Bone marrow (tissue), 2 donors: ENCODE measurements at regions not wholly inside any gene's neighbourhood (a gene's known extent, or its start where the extent isn't known, plus 50 kb on each side); places are given as distances from the start of the nearest gene placed in this dataset.

ENCODE experiments used
- DNase-seq, 2 donors: peaks; one replicate each; lab custom pipeline; 2025; lab: John Stamatoyannopoulos, UW

GRCh38 chr4:24476282-24476681 is 108.1 kb downstream of the DHX15 start:
- DNase-seq: no peak

- no peak for DNase-seq
These were observed 108.6 kb downstream of the DHX15 start for GRCh38 chr4:24475756-24476155.

- DNase-seq: peak in 1 of 2 donors; percentile 19
These were observed 111.0 kb downstream of the DHX15 start for GRCh38 chr4:24473309-24473721.

GRCh38 chr4:24472514-24473308 is 111.6 kb downstream of the DHX15 start:
- peak in 1 of 2 donors; percentile 3 for DNase-seq

GRCh38 chr4:24472161-24472510 is 112.2 kb downstream of the DHX15 start:
- no peak for DNase-seq

- no peak for DNase-seq
These were observed 112.7 kb downstream of the DHX15 start for GRCh38 chr4:24471486-24472160.

GRCh38 chr4:24470666-24471485 is 113.5 kb downstream of the DHX15 start:
- DNase-seq: peak in 1 of 2 donors; percentile 17

- no peak for DNase-seq
These were observed 116.3 kb downstream of the DHX15 start for GRCh38 chr4:24468071-24468470.

- no peak for DNase-seq
These were observed 119.8 kb downstream of the DHX15 start for GRCh38 chr4:24464566-24464965.

GRCh38 chr4:24456431-24456830 is 127.9 kb downstream of the DHX15 start:
- DNase-seq: no peak

- no peak for DNase-seq
These were observed 130.4 kb downstream of the DHX15 start for GRCh38 chr4:24453951-24454350.

- DNase-seq: no peak
These were observed 132.5 kb downstream of the DHX15 start for GRCh38 chr4:24451870-24452269.

GRCh38 chr4:24443200-24443599 is 141.2 kb downstream of the DHX15 start:
- no peak for DNase-seq

GRCh38 chr4:24440765-24441164 is 143.6 kb downstream of the DHX15 start:
- no peak for DNase-seq

- no peak for DNase-seq
These were observed 150.1 kb downstream of the DHX15 start for GRCh38 chr4:24434241-24434640.

- DNase-seq: no peak
These were observed 150.7 kb downstream of the DHX15 start for GRCh38 chr4:24433515-24434214.

- DNase-seq: no peak
These were observed 155.5 kb downstream of the DHX15 start for GRCh38 chr4:24428850-24429249.

- no peak for DNase-seq
These were observed 157.8 kb downstream of the DHX15 start for GRCh38 chr4:24426557-24426956.

- no peak for DNase-seq
These were observed 158.5 kb downstream of the DHX15 start for GRCh38 chr4:24425863-24426262.

GRCh38 chr4:24423670-24424069 is 160.7 kb downstream of the DHX15 start:
- DNase-seq: no peak

GRCh38 chr4:24422644-24423043 is 161.7 kb downstream of the DHX15 start:
- DNase-seq: no peak
